8988T (cell line): ENCODE measurements at regions not wholly inside any gene's neighbourhood (a gene's known extent, or its start where the extent isn't known, plus 50 kb on each side); places are given as distances from the start of the nearest gene placed in this dataset.
"Not testable (repeated sequence)": the region's sequence is repeated elsewhere in the genome, so short reads cannot be mapped to it uniquely, and the experiment has no call there.

Experiments used
- DNase-seq: peaks from one replicate; pipeline ENCODE4 v3.0.0; 2011

- no peak for DNase-seq
Observed at GRCh38 chr17:62149961-62150360, 84.9 kb upstream of the MED13 start.

GRCh38 chr17:62147284-62147683, 82.2 kb upstream of the MED13 start:
- DNase-seq = no peak

DNA sequence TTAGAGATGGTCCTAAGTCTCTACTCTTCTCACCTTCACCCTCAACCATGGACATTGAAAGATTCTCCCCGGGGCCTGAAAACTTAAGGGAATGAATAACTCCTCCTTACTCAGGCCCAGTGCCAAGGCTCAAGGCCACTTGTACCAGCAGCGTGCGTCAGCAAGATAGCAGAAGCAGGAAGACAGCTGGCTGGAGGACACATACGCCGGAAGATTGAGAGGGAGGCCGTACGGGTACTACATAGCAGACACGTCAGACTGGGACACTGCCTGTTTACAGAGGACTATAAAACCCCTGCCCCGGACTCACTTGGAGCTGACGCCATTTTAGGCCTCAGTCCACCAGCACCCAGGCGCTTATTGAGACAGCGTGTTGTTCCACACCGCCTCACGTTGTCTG, 75.8 kb upstream of the MED13 start:
- no peak for DNase-seq

DNA sequence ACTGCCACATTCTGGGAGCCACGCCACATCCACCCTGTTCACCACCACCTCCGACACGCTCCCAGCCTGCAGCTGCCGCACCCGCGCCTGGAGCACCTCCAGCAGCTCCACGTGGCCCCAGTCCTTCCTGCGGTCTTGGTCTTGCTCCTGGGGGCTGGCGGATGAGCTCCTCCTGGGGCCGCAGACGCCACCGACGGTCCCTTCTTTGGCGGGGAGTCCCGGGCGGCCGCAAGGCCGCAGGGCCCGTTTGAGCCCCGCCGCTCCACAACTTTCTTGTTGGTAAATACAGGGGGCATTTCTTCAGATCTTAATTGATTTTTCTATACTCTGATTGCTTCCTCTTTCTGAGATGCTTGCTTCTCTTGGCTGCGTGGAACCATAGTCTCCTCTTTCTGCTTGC, 75.3 kb upstream of the MED13 start:
- DNase-seq = no peak

DNA sequence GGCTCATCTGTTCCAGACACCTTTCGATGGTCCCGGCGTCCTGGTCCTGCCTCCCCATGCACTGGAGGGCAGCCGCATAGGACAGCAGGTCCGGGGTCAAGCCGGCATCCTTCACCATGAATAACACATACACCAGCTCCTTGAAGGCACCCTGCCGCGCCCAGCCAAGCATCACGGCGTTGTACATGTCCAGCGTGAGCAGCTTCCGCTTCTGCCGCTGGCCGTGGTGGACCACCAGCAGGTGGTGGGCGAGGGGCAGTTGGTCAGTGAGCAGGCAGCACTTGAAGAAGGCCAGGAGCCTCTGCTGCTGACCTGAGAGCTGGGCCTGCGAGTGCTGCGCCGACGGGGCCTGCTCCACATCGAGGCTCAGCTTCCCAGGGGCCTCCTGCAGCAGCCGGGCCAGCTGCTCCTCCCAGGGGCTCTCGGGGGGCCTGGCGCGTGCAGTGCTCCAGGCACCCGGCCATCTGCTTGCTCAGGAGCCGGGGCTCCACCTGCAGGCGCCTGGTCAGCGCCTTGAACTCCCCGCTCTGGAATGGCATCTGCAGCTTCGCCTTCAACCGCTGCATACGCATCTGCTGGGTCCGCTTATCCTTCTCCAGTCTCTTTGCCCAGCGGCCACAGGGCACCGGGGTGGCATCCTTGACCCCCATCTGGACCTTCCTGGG, 74.7 kb upstream of the MED13 start:
- not testable (repeated sequence) for DNase-seq

DNA sequence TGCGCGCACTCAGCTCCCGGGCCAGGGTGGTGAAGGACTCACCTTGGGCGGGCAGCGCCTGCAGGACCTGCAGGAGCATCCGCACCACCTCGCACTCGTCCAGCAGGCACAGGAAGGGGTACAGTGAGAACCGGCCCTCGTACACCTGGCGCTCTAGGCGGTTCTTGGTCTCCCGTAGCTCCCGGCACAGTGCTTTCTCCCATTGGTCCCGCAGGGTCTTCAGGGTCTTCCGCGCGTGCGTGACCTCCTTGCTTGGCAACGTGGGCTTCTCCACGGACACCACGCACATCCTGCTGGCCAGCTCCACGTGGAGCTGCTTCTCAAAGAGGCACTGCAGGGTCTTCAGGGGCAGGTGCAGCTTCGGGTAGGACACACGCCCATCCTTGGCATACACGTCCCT, 74.1 kb upstream of the MED13 start:
- no peak for DNase-seq

- DNase-seq = not testable (repeated sequence)
Observed at GRCh38 chr17:62138676-62139121, 73.6 kb upstream of the MED13 start.

DNA sequence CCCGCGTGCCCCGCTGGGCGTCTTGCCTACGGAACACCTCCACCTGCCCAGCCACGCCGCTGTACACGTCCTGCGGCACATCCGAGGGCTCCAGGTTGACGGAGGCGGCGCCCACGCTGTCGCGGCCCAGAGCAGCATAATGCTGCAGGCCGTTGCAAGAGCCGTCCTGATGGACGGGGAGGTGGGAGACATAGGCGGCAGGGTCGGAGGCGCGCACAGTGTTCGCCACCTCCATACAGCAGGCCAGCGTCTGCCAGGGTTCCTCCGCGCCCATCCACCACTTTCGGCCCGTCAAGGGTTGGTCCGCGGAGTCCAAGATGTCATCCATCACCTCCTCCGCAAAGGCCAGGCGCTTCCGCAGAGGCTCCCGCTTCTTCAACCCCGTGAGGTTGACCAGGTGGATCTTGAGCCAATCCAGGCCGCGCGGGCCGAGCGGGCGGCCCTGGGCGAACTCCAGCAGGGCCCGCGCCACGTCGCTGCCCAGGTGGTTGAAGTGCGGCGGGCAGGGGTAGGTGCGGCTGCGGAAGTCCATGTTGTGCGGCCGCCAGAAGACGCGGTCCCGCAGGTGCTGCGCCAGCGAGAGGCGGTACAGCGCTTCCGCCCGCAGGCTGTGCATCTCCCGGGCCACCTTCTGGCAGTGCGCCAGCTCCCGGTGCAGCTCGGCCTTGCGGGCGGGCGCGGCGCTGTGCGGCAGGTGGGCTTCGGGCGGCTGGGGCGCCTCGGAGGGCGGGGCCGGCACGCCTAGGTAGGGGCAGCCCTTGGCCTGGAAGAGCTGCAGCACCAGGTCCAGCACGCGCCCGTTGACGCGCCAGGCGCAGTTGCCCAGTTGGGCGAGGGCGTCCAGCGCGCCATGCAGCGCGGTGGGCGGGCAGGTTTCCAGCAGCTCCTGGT, 72.9 kb upstream of the MED13 start:
- DNase-seq = not testable (repeated sequence)

- DNase-seq = not testable (repeated sequence)
Observed at GRCh38 chr17:62137013-62137733, 72.1 kb upstream of the MED13 start.

DNA sequence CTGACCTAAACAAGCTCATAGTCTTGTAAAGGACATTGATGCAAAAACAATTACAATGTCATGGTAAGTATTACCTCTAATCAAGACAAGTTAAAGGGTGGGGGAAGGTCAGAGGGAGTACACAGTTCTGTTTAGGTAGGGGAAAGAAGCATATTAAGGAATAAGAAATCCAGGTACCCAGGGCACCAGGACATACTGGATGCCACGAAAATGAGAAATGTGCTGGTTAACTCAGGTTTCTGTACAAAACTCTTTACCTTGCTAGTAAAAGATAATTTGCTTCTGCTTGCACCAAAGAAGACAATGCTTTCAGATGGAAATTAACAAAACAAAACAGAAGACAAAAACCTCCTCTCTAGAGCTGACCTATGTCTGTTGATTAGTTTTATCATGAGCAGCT, 70.7 kb upstream of the MED13 start:
- DNase-seq = no peak

DNA sequence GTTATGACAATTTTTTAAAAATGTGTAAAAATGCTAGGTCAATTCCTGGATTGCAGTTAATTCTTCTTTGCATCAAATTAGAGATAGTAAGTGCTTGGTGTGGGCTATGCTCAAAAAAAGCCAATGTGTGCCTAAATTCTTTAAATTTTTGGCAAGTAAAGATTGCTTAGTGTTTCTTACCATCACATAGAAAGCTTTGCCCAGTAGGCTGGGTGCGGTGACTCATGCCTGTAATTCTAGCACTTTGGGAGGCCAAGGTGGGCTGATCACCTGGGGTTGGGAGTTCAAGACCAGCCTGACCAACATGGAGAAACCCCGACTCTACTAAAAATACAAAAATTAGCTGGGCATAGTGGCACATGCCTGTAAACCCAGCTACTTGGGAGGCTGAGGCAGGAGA, 70.0 kb upstream of the MED13 start:
- not testable (repeated sequence) for DNase-seq

DNA sequence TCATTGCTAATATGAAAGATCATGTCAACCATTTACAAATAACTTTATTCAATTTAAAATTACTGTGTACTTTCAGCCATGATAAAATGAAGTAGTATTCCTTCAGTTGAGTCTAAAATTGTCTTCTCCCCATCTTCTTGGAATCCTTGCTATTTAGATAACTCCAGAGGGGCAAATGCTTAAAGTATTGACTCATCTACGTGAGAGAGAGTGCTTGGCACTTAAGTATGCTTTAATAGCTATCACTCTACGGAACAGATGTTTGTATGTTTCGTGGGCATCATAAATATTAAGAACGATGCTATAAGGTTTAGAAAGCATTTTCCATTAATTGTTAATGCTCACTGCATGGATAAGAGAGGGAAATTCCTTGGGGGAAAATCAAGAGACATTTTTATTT, 69.3 kb upstream of the MED13 start:
- no peak for DNase-seq

- DNase-seq = not testable (repeated sequence)
Observed at GRCh38 chr17:62131271-62131670, 66.2 kb upstream of the MED13 start.

- no peak for DNase-seq
Observed at GRCh38 chr17:62130739-62131138, 65.7 kb upstream of the MED13 start.

- no peak for DNase-seq
Observed at GRCh38 chr17:62126292-62126691, 61.2 kb upstream of the MED13 start.

- DNase-seq = no peak
Observed at GRCh38 chr17:62125307-62125706, 60.2 kb upstream of the MED13 start.

DNA sequence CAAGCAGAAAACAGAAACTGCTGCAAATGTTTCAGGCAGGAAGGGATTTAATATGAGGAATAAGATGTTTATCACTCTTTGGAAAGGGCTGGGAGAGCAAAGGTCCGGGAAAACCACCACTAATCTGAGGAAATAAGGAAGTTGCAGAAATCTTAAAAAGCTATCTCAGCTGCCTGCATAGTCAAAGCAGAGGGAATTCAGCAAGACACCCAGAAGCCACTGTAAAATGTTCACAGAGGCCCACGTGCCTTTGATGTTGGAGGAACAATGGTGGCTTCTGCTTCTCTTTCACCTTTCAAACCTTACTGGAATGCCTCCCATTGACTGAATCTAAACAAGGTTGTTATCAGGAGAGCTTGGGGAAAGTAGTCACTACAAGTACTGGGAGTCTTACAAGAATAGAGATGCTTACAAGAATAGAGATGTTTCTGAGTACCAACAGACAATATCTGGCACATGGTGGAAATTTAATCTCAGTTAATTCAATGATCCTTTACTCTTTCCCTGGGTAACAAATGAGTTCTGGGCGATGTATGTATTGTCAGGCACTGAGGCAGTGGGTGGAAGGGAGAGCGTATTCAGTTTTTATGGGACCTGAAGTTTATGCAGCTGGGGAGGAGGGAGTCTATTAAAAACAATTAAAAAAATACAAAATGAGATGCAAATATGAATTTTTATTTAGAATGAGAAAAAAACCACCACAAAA, 56.1 kb upstream of the MED13 start:
- DNase-seq = no peak

DNA sequence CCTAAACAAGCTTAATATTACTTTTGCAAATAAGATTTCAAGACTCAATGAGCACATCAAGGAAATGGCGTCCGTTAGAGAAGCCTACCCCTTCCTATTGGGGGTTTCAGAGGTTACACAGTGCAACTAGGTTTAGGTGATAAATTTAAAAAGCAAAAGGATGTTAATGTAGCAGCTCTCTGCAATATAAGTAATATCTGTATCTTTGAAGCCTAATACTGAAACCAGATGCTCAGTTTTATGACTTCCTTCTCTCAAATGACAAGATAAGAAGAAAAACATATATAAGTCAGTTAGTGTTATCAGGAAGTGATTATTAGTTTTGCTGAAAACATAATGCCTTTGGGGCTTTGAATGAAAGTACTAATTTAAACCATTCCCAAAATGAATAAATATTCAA, 54.3 kb upstream of the MED13 start:
- DNase-seq = no peak
